DND-41 (cell line): ENCODE measurements at regions not wholly inside any gene's neighbourhood (a gene's known extent, or its start where the extent isn't known, plus 50 kb on each side); places are given as distances from the start of the nearest gene placed in this dataset.

Experiments used
- ATAC-seq: fragments of 200-7000 bp; cut with Tn5 transposase; 3 replicates; pipeline ENCODE4 v1.9.1; 2021; ENCODE audit warnings: low read depth; ENCODE audit not compliant: insufficient read depth
- DNase-seq: peaks from one replicate; pipeline ENCODE4 v3.0.0-alpha.2; 2020
- H2AFZ ChIP-seq: 2 replicates; pipeline ENCODE4 v1.6.0; 2012; ENCODE audit warnings: low read depth, low read length
- H3K27ac ChIP-seq: 2 replicates; pipeline ENCODE4 v1.5.1; 2012; ENCODE audit warnings: low read length, inconsistent platforms
- H3K27me3 ChIP-seq: fragments of 200-600 bp; sonication (generic); 2 replicates; pipeline ENCODE4 v1.6.0; 2012; ENCODE audit warnings: low read length, mild to moderate bottlenecking, inconsistent platforms; ENCODE audit not compliant: insufficient read depth, poor library complexity
- H3K36me3 ChIP-seq: 2 replicates; pipeline ENCODE4 v1.5.1; 2012; ENCODE audit warnings: low read length, inconsistent platforms; ENCODE audit not compliant: insufficient read depth
- H3K4me1 ChIP-seq: 2 replicates; pipeline ENCODE4 v1.5.1; 2012; ENCODE audit warnings: mild to moderate bottlenecking, low read length; ENCODE audit not compliant: insufficient read depth
- H3K4me2 ChIP-seq: 2 replicates; pipeline ENCODE4 v1.6.0; 2012; ENCODE audit warnings: mild to moderate bottlenecking, moderate library complexity, low read length, inconsistent platforms; ENCODE audit not compliant: insufficient read depth
- H3K4me3 ChIP-seq, 2 experiments: fragments of 200-600 bp in 1 of 2; shearing (Covaris generic) in 1 of 2; 2 replicates each; pipeline ENCODE4 v1.5.1; 2012 to 2016; ENCODE audit warnings: inconsistent platforms in 2 of 2, low read length in 2 of 2, mild to moderate bottlenecking in 2 of 2, low read depth in 1 of 2, moderate library complexity in 1 of 2
- H3K79me2 ChIP-seq: 2 replicates; pipeline ENCODE4 v1.6.0; 2012; ENCODE audit warnings: low read length, inconsistent platforms; ENCODE audit not compliant: insufficient read depth
- H3K9ac ChIP-seq: 2 replicates; pipeline ENCODE4 v1.6.0; 2012; ENCODE audit warnings: low read depth, mild to moderate bottlenecking, inconsistent platforms, low read length, moderate library complexity
- H3K9me3 ChIP-seq: 2 replicates; pipeline ENCODE4 v1.5.1; 2012; ENCODE audit warnings: low read length, moderate library complexity, mild to moderate bottlenecking, inconsistent platforms; ENCODE audit not compliant: insufficient read depth, severe bottlenecking
- H4K20me1 ChIP-seq: 2 replicates; pipeline ENCODE4 v1.6.0; 2012; ENCODE audit warnings: low read length; ENCODE audit not compliant: insufficient read depth
- CTCF ChIP-seq: IDR thresholded peaks from 2 replicates; pipeline ENCODE4 v1.5.1; 2012; ENCODE audit warnings: borderline replicate concordance, low read length, moderate library complexity, mild to moderate bottlenecking; ENCODE audit not compliant: poor library complexity, severe bottlenecking; ENCODE audit errors: extremely low read depth
- EZH2 ChIP-seq: IDR thresholded peaks from 3 replicates; pipeline ENCODE4 v1.6.1; 2012; ENCODE audit warnings: borderline replicate concordance, low read depth, mild to moderate bottlenecking, moderate library complexity, low read length, inconsistent platforms; ENCODE audit not compliant: severe bottlenecking

DNA sequence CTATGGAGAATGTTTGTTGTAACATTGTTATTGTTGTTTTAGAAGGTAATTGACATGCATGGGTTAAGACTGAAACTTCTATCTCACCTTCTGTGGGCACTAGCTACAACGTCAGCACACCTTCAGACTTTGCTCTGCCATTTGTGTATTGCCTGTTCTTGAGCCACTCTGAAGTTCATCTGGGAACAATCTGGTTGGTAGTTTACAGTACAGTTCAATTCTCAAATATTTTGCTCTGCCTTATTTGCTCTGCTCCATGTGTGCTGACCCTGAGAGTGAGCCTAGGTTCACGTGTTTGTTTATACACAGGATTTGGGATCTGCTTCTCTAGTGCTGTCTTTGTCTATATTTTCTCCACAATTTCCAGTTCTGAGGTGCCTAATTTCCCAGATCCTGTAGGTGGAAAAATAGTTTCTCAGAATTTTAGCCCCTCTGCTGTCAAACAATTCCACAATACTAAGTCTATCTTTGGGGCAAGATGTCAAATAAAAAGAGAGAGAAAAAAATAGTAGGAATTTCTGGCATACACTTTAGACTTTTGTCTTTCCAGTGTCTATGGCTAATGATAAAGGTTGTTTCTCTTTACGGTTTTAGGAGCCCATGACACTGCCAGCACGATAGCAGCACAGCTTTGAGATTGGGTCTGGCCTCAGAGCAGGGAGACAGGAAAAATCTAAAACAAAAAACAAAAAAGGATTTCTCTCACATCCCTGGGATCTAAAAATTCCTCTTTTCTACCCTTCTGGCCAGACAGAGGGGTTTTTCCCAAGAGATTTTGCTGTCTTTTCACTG is 721.4 kb downstream of the VGLL3 start:
- H3K4me1 ChIP-seq: no peaks in the 10 kb centered on the region
- H3K4me2 ChIP-seq: no peak overlapping the region
- no peak overlapping the region for H2AFZ ChIP-seq
- no peaks in the 10 kb centered on the region for H3K36me3 ChIP-seq
- H4K20me1 ChIP-seq: no peaks in the 10 kb centered on the region
- ATAC-seq: no peak
- no peaks in the 10 kb centered on the region for H3K79me2 ChIP-seq
- H3K27ac ChIP-seq: no peak overlapping the region
- no peaks in the 10 kb centered on the region for H3K27me3 ChIP-seq
- H3K9ac ChIP-seq: no peak overlapping the region
- DNase-seq: no peak
- no peak overlapping the region for H3K4me3 ChIP-seq
- TF ChIP-seq EZH2: no peak
- TF ChIP-seq CTCF: no peak
- no peaks in the 10 kb centered on the region for H3K9me3 ChIP-seq

DNA sequence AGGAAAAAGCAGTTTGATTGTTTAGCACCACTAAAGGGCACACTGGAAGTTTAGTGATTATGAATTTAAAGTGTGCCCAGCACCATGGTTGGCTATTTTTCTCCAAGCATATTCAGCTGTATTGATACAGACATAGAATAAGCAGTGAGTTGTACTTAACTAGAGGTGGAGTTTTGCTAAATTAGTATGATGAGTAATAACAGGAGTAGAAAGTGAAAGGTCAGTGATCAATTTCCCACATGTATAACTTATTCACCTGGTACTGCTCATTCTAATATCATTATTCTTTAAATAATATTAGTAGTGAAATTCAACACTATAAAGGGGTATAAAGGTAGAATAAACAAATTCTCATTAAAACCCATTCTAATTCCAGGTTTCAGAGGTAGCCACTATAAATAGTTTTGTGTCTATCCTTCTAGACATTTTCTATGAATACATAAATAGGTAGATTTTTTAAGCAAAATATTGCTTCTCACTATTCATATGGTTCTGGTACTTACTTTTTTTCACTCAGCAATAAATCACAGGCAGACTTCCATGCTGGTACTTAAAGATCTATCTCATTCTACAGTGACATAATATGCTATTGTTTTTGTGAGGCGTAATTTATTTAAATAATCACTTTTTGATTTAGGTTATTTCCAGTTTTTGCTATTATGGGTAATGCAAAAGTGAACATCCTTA is 732.9 kb downstream of the VGLL3 start:
- DNase-seq: no peak

DNA sequence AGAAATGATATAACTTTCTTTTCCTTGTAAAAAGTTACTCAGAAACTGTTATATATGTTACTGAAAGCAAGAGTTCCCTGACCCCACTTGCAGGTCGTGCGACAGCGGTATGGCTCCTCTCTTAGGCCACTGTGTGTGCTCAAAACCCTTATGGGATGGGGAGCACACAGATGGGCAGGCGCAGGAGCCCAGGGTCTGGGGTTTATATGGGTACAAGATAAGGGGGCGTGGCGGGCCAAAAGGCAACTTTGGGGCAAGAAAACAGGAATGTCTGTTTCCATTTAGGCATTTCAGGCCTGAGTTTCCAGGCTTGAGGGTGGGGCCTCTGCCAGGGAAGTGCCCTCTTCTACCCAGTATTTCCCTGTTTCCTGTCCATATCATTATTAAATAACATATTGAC is 736.5 kb downstream of the VGLL3 start:
- H3K4me2 ChIP-seq: no peak overlapping the region
- no peaks in the 10 kb centered on the region for H3K27me3 ChIP-seq
- no peaks in the 10 kb centered on the region for H4K20me1 ChIP-seq
- no peak for DNase-seq
- no peaks in the 10 kb centered on the region for H3K36me3 ChIP-seq
- no peak overlapping the region for H2AFZ ChIP-seq
- H3K79me2 ChIP-seq: no peaks in the 10 kb centered on the region
- ATAC-seq: no peak
- no peak overlapping the region for H3K4me3 ChIP-seq
- H3K9me3 ChIP-seq: no peaks in the 10 kb centered on the region
- no peak overlapping the region for H3K27ac ChIP-seq
- H3K4me1 ChIP-seq: no peaks in the 10 kb centered on the region
- no peak overlapping the region for H3K9ac ChIP-seq
- TF ChIP-seq CTCF (no peak), EZH2 (no peak)

More for the DNA sequence above, 732.9 kb downstream of the VGLL3 start:
- Histone ChIP-seq H3K4me3 (no peak overlapping the region), H3K27me3 (no peaks in the 10 kb centered on the region), H3K36me3 (no peaks in the 10 kb centered on the region), H3K4me2 (no peak overlapping the region), H3K9me3 (no peaks in the 10 kb centered on the region), H3K27ac (no peak overlapping the region), H3K9ac (no peak overlapping the region), H4K20me1 (no peaks in the 10 kb centered on the region), H2AFZ (no peak overlapping the region), H3K4me1 (no peaks in the 10 kb centered on the region), H3K79me2 (no peaks in the 10 kb centered on the region)
- ATAC-seq: no peak
- TF ChIP-seq CTCF (no peak), EZH2 (no peak)
